Gastroesophageal sphincter (tissue), 4 donors: ENCODE measurements at regions not wholly inside any gene's neighbourhood (a gene's known extent, or its start where the extent isn't known, plus 50 kb on each side); places are given as distances from the start of the nearest gene placed in this dataset.

Source experiments
- ATAC-seq: fragments of 150-250 bp; one replicate; pipeline ENCODE4 v1.9.1; 2016; ENCODE audit warnings: mild to moderate bottlenecking, moderate library complexity
- H3K27ac ChIP-seq, 4 donors: fragments of 200-600 bp; sonication (generic) in 3 of 4; 1 replicate in 3 of 4; 2 replicates in 1 of 4; pipeline ENCODE4 v1.5.1; 2016 to 2019
- H3K27me3 ChIP-seq: fragments of 200-600 bp; sonication (generic); one replicate; pipeline ENCODE4 v1.5.1; 2019
- H3K36me3 ChIP-seq, 2 donors: fragments of 200-600 bp; sonication (generic); one replicate each; pipeline ENCODE4 v1.5.1; 2019; ENCODE audit warnings: control low read depth in 1 of 2
- H3K4me1 ChIP-seq, 3 donors: fragments of 200-600 bp; sonication (generic); 1 replicate in 2 of 3; 2 replicates in 1 of 3; pipeline ENCODE4 v1.5.1; 2016 to 2019; ENCODE audit warnings: control low read depth in 2 of 3
- H3K4me3 ChIP-seq, 2 donors: fragments of 200-600 bp; sonication (generic); one replicate each; pipeline ENCODE4 v1.5.1; 2019; ENCODE audit warnings: mild to moderate bottlenecking in 1 of 2, moderate library complexity in 1 of 2
- H3K9me3 ChIP-seq, 3 donors: fragments of 200-600 bp; sonication (generic); one replicate each; pipeline ENCODE4 v1.5.1; 2017 to 2019; ENCODE audit warnings: control low read depth in 2 of 3
- EP300 ChIP-seq: sonication (generic); formaldehyde crosslinking; IDR thresholded peaks from one replicate; pipeline ENCODE4 v1.6.1; 2017; ENCODE audit warnings: antibody characterized with exemption, mild to moderate bottlenecking
- POLR2A ChIP-seq, 2 donors: fragments of 450-650 bp; IDR thresholded peaks; one replicate each; pipeline ENCODE4 v1.6.1; 2017; ENCODE audit warnings: antibody characterized with exemption in 2 of 2, mild to moderate bottlenecking in 2 of 2, moderate library complexity in 1 of 2
- POLR2AphosphoS5 ChIP-seq: sonication (generic); formaldehyde crosslinking; IDR thresholded peaks from one replicate; pipeline ENCODE4 v1.6.1; 2017; ENCODE audit warnings: antibody characterized with exemption
- WGBS, 2 donors: methylation state at CpG; one replicate each; pipeline ENCODE4 v1.1.5; 2018; ENCODE audit warnings: low coverage in 1 of 2; 5-methylcytosine and 5-hydroxymethylcytosine counted together
- TF ChIP-seq, protein P1 (sequence below), 4 experiments: fragments of 200-600 bp in 2 of 4; fragments of 450-650 bp in 2 of 4; sonication (generic) in 1 of 4; IDR thresholded peaks; one replicate each; pipeline ENCODE4 v1.5.1; 2017 to 2019; ENCODE audit warnings: antibody characterized with exemption in 4 of 4, mild to moderate bottlenecking in 2 of 4, moderate library complexity in 2 of 4

GRCh38 chr3:191531434-191531972, 70.5 kb downstream of the PYDC2 start:
- no peak overlapping the region for H3K27ac ChIP-seq
- TF ChIP-seq POLR2A (IDR thresholded peaks at IDR 0.05) (no peak), EP300 (no peak), POLR2AphosphoS5 (no peak)
- TF ChIP-seq, protein P1, sequence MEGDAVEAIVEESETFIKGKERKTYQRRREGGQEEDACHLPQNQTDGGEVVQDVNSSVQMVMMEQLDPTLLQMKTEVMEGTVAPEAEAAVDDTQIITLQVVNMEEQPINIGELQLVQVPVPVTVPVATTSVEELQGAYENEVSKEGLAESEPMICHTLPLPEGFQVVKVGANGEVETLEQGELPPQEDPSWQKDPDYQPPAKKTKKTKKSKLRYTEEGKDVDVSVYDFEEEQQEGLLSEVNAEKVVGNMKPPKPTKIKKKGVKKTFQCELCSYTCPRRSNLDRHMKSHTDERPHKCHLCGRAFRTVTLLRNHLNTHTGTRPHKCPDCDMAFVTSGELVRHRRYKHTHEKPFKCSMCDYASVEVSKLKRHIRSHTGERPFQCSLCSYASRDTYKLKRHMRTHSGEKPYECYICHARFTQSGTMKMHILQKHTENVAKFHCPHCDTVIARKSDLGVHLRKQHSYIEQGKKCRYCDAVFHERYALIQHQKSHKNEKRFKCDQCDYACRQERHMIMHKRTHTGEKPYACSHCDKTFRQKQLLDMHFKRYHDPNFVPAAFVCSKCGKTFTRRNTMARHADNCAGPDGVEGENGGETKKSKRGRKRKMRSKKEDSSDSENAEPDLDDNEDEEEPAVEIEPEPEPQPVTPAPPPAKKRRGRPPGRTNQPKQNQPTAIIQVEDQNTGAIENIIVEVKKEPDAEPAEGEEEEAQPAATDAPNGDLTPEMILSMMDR (IDR thresholded peaks at IDR 0.05), result no peak
- no peaks in the 10 kb centered on the region for H3K36me3 ChIP-seq
- WGBS, 2 donors, result 21 to 47% methylated on average over 5 of the region's 5 CpGs
- H3K4me1 ChIP-seq, result no peaks in the 10 kb centered on the region
- no peak for ATAC-seq
- no peaks in the 10 kb centered on the region for H3K27me3 ChIP-seq
- no peaks in the 10 kb centered on the region for H3K9me3 ChIP-seq
- no peak overlapping the region for H3K4me3 ChIP-seq

DNA sequence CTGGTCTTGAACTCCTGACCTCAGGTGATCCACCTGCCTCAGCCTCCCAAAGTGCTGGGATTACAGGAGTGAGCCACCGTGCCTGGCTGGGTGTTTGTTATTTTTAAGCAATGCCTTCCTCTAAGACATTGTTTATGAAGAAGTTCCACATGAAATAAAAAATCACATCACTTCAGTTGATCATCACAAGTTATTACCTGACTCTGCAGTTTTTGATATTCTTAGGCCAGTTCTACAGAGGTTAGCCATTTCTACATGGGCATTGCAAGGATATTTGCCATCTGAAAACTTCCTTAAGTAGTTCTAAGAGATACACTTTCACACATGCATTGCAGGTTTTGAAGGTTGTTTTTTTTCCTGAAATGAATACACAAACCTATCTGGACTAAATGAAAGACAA, 82.1 kb downstream of the PYDC2 start:
- WGBS, 2 donors, result 80% methylated on average over 1 of the region's 1 CpG; no CpG with 5 or more reads in 1 of the 2 donors
- TF ChIP-seq POLR2A (IDR thresholded peaks at IDR 0.05) (no peak), EP300 (no peak), POLR2AphosphoS5 (no peak)
- TF ChIP-seq, protein P1 (IDR thresholded peaks at IDR 0.05), result no peak
- Histone ChIP-seq H3K4me3 (no peak overlapping the region), H3K27me3 (no peaks in the 10 kb centered on the region), H3K4me1 (no peaks in the 10 kb centered on the region), H3K36me3 (no peaks in the 10 kb centered on the region), H3K9me3 (peaks cover 0 to under 1% (median 0%) of the 10 kb centered on the region in 3 donors), H3K27ac (no peak overlapping the region)
- ATAC-seq, result no peak

DNA sequence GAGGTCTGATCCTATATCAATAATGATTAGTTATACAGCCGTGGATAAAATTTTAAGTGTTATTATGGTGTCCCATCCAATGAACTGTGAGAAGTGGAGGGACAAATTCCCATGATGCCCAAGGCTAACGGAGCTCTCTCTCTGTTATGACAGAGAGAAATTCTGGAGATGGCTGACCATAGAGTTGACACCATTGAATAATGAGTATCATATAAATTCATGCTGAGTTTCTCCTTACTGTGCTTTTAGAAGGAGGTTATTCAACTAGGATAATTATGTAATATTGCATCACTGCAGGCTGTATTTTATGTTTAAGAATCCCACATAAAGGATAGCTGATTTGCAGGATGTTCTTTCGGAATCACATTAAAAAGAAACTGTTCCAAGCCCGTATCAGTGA, 82.9 kb downstream of the PYDC2 start:
- Histone ChIP-seq H3K27ac (no peak overlapping the region), H3K27me3 (no peaks in the 10 kb centered on the region), H3K4me1 (no peaks in the 10 kb centered on the region), H3K36me3 (no peaks in the 10 kb centered on the region), H3K4me3 (no peak overlapping the region), H3K9me3 (peaks cover 0 to 6% (median 0%) of the 10 kb centered on the region in 3 donors)
- WGBS, 2 donors, result 90 to 98% methylated on average over 4 of the region's 4 CpGs
- no peak for ATAC-seq
- TF ChIP-seq POLR2A (IDR thresholded peaks at IDR 0.05) (no peak), POLR2AphosphoS5 (no peak), EP300 (no peak)
- TF ChIP-seq, protein P1 (IDR thresholded peaks at IDR 0.05), result no peak

GRCh38 chr3:191549357-191549756, 88.4 kb downstream of the PYDC2 start:
- 38 to 50% methylated on average over 1 of the region's 1 CpG for WGBS, 2 donors
- Histone ChIP-seq H3K36me3 (no peaks in the 10 kb centered on the region), H3K4me1 (no peaks in the 10 kb centered on the region), H3K27ac (no peak overlapping the region), H3K9me3 (peaks cover 0 to 6% (median 0%) of the 10 kb centered on the region in 3 donors), H3K4me3 (no peak overlapping the region), H3K27me3 (no peaks in the 10 kb centered on the region)
- no peak for TF ChIP-seq EP300
- TF ChIP-seq POLR2AphosphoS5, result no peak
- TF ChIP-seq POLR2A (IDR thresholded peaks at IDR 0.05), result no peak
- TF ChIP-seq, protein P1 (IDR thresholded peaks at IDR 0.05), result no peak
- ATAC-seq, result no peak

GRCh38 chr3:191555037-191555436, 94.1 kb downstream of the PYDC2 start:
- no peaks in the 10 kb centered on the region for H3K36me3 ChIP-seq
- no peak overlapping the region for H3K4me3 ChIP-seq
- no peaks in the 10 kb centered on the region for H3K9me3 ChIP-seq
- ATAC-seq, result no peak
- H3K27ac ChIP-seq, result no peak overlapping the region
- no peaks in the 10 kb centered on the region for H3K27me3 ChIP-seq
- no peaks in the 10 kb centered on the region for H3K4me1 ChIP-seq
- no peak for TF ChIP-seq POLR2AphosphoS5
- no peak for TF ChIP-seq EP300
- TF ChIP-seq, protein P1 (IDR thresholded peaks at IDR 0.05), result no peak
- no peak for TF ChIP-seq POLR2A (IDR thresholded peaks at IDR 0.05)
